ENCODE measurements at regions not wholly inside any gene's neighbourhood (a gene's known extent, or its start where the extent isn't known, plus 50 kb on each side); places are given as distances from the start of the nearest gene placed in this dataset.

GRCh38 chr3:4065085-4065484 is 238.1 kb upstream of the SETMAR start:
- TF ChIP-seq TEAD4 (IDR thresholded peaks at IDR 0.05) (no peak), TAF1 (IDR thresholded peaks at IDR 0.05; ENCODE audit: low read depth) (no peak), EGR1 (IDR thresholded peaks at IDR 0.05) (no peak), REST (IDR thresholded peaks at IDR 0.05; ENCODE audit: low read depth) (no peak), EP300 (IDR thresholded peaks at IDR 0.05; ENCODE audit: borderline replicate concordance) (no peak), NFIC (IDR thresholded peaks at IDR 0.05) (no peak), MAX (IDR thresholded peaks at IDR 0.05) (no peak)

- no peak for TF ChIP-seq YY1 (IDR thresholded peaks at IDR 0.05; ENCODE audit: low read depth)
- no peak for TF ChIP-seq CEBPB (IDR thresholded peaks at IDR 0.05)
- TF ChIP-seq EGR1 (IDR thresholded peaks at IDR 0.05), result no peak
- TF ChIP-seq TAF1 (IDR thresholded peaks at IDR 0.05; ENCODE audit: low read depth), result no peak
- no peak for TF ChIP-seq NFIC (IDR thresholded peaks at IDR 0.05)
- TF ChIP-seq FOXM1 (IDR thresholded peaks at IDR 0.05; ENCODE audit: borderline replicate concordance, low read depth), result no peak
- no peak for TF ChIP-seq ZBTB7A (IDR thresholded peaks at IDR 0.05; ENCODE audit: low read depth)
- TF ChIP-seq RAD21 (IDR thresholded peaks at IDR 0.05; ENCODE audit: low read depth), result no peak
- TF ChIP-seq EP300 (IDR thresholded peaks at IDR 0.05; ENCODE audit: borderline replicate concordance), result no peak
These were observed 237.6 kb upstream of the SETMAR start for GRCh38 chr3:4065554-4065953.

- no peak for TF ChIP-seq FOXM1 (IDR thresholded peaks at IDR 0.05; ENCODE audit: borderline replicate concordance, low read depth)
- no peak for TF ChIP-seq CREB1 (IDR thresholded peaks at IDR 0.05; ENCODE audit: low read depth)
- no peak for TF ChIP-seq EGR1 (IDR thresholded peaks at IDR 0.05)
- TF ChIP-seq RAD21 (IDR thresholded peaks at IDR 0.05; ENCODE audit: low read depth), result no peak
- no peak for TF ChIP-seq REST (IDR thresholded peaks at IDR 0.05; ENCODE audit: low read depth)
- no peak for TF ChIP-seq YY1 (IDR thresholded peaks at IDR 0.05; ENCODE audit: low read depth)
- no peak for TF ChIP-seq EP300 (IDR thresholded peaks at IDR 0.05; ENCODE audit: borderline replicate concordance)
- no peak for TF ChIP-seq NFIC (IDR thresholded peaks at IDR 0.05)
These were observed 235.3 kb upstream of the SETMAR start for GRCh38 chr3:4067893-4068292.

- no peak for TF ChIP-seq NFIC (IDR thresholded peaks at IDR 0.05)
- TF ChIP-seq CREB1 (IDR thresholded peaks at IDR 0.05; ENCODE audit: low read depth), result no peak
- no peak for TF ChIP-seq MAX (IDR thresholded peaks at IDR 0.05)
- no peak for TF ChIP-seq TEAD4 (IDR thresholded peaks at IDR 0.05)
- no peak for TF ChIP-seq ZBTB7A (IDR thresholded peaks at IDR 0.05; ENCODE audit: low read depth)
- no peak for TF ChIP-seq FOXM1 (IDR thresholded peaks at IDR 0.05; ENCODE audit: borderline replicate concordance, low read depth)
- TF ChIP-seq TAF1 (IDR thresholded peaks at IDR 0.05; ENCODE audit: low read depth), result no peak
- TF ChIP-seq USF1 (IDR thresholded peaks at IDR 0.05), result no peak
- no peak for TF ChIP-seq CEBPB (IDR thresholded peaks at IDR 0.05)
- no peak for TF ChIP-seq YY1 (IDR thresholded peaks at IDR 0.05; ENCODE audit: low read depth)
- TF ChIP-seq TCF12 (IDR thresholded peaks at IDR 0.05; ENCODE audit: low read depth), result no peak
- no peak for TF ChIP-seq RAD21 (IDR thresholded peaks at IDR 0.05; ENCODE audit: low read depth)
- no peak for TF ChIP-seq REST (IDR thresholded peaks at IDR 0.05; ENCODE audit: low read depth)
- no peak for TF ChIP-seq EGR1 (IDR thresholded peaks at IDR 0.05)
- TF ChIP-seq EP300 (IDR thresholded peaks at IDR 0.05; ENCODE audit: borderline replicate concordance), result no peak
These were observed 233.4 kb upstream of the SETMAR start for GRCh38 chr3:4069796-4070195.

- TF ChIP-seq EP300 (IDR thresholded peaks at IDR 0.05; ENCODE audit: borderline replicate concordance) (no peak), CREB1 (IDR thresholded peaks at IDR 0.05; ENCODE audit: low read depth) (no peak), ZBTB7A (IDR thresholded peaks at IDR 0.05; ENCODE audit: low read depth) (no peak), TCF12 (IDR thresholded peaks at IDR 0.05; ENCODE audit: low read depth) (no peak), RAD21 (IDR thresholded peaks at IDR 0.05; ENCODE audit: low read depth) (no peak), EGR1 (IDR thresholded peaks at IDR 0.05) (no peak), TEAD4 (IDR thresholded peaks at IDR 0.05) (no peak), YY1 (IDR thresholded peaks at IDR 0.05; ENCODE audit: low read depth) (no peak), FOXM1 (IDR thresholded peaks at IDR 0.05; ENCODE audit: borderline replicate concordance, low read depth) (no peak), CEBPB (IDR thresholded peaks at IDR 0.05) (no peak), MAX (IDR thresholded peaks at IDR 0.05) (no peak), REST (IDR thresholded peaks at IDR 0.05; ENCODE audit: low read depth) (no peak), NFIC (IDR thresholded peaks at IDR 0.05) (no peak), USF1 (IDR thresholded peaks at IDR 0.05) (no peak), TAF1 (IDR thresholded peaks at IDR 0.05; ENCODE audit: low read depth) (no peak)
These were observed 231.5 kb upstream of the SETMAR start for GRCh38 chr3:4071481-4072184.
